Adrenal gland (tissue), 9 donors: ENCODE measurements at regions not wholly inside any gene's neighbourhood (a gene's known extent, or its start where the extent isn't known, plus 50 kb on each side); places are given as distances from the start of the nearest gene placed in this dataset.

ENCODE experiments used
- DNase-seq, 7 donors: peaks; one replicate each; pipeline ENCODE4 v3.0.0-alpha.2; 2019 to 2020
- H3K27ac ChIP-seq, 5 donors: fragments of 200-600 bp; sonication (generic) in 4 of 5; 1 replicate in 3 of 5; 2 replicates in 2 of 5; pipeline versions ENCODE4 v1.5.1 to v1.8.0; 2016 to 2020; ENCODE audit warnings: mild to moderate bottlenecking in 1 of 5
- H3K27me3 ChIP-seq: fragments of 200-600 bp; 2 replicates; pipeline ENCODE4 v1.8.0; 2021
- H3K36me3 ChIP-seq, 2 donors: fragments of 200-600 bp; replicated peaks in 1 of 2; 1 replicate in 1 of 2; 2 replicates in 1 of 2; pipeline versions ENCODE4 v1.5.1 to v1.8.0; 2018 to 2022
- H3K4me1 ChIP-seq, 2 donors: fragments of 200-600 bp; replicated peaks in 1 of 2; 1 replicate in 1 of 2; 2 replicates in 1 of 2; pipeline versions ENCODE4 v1.5.1 to v1.8.0; 2018 to 2021
- H3K4me3 ChIP-seq, 4 donors: fragments of 200-600 bp; sonication (generic) in 3 of 4; one replicate each; pipeline ENCODE4 v1.5.1; 2016 to 2018
- H3K9me3 ChIP-seq, 3 donors: fragments of 200-600 bp; sonication (generic) in 1 of 3; replicated peaks in 1 of 3; 1 replicate in 2 of 3; 2 replicates in 1 of 3; pipeline versions ENCODE4 v1.5.1 to v1.8.0; 2016 to 2021
- CTCF ChIP-seq, 6 experiments: fragments of 450-650 bp in 4 of 6; fragments of 200-600 bp in 2 of 6; sonication (generic) in 1 of 6; IDR thresholded peaks; 1 replicate in 5 of 6; 2 replicates in 1 of 6; pipeline versions ENCODE4 v1.5.1 to v1.8.0; 2016 to 2021; ENCODE audit warnings: antibody characterized with exemption in 6 of 6, mild to moderate bottlenecking in 2 of 6, moderate library complexity in 1 of 6
- POLR2A ChIP-seq, 2 donors: fragments of 450-650 bp; IDR thresholded peaks; one replicate each; pipeline ENCODE4 v1.6.1; 2017; ENCODE audit warnings: antibody characterized with exemption in 2 of 2, mild to moderate bottlenecking in 2 of 2, moderate library complexity in 1 of 2
- WGBS, 4 donors: extraction: QIAGEN DNeasy Blood & Tissue Kit in 2 of 4; methylation state at CpG; one replicate each; pipeline versions ENCODE4 v1.1.5 to v1.1.7; 2013 to 2017; 5-methylcytosine and 5-hydroxymethylcytosine counted together
- intact Hi-C, 2 donors: fragments of 100-400 bp; cut with DNase I; formaldehyde crosslinking; loops; one replicate each; pipeline versions ENCODE4 v1.14.1 to v1.15.0; 2022 to 2023
- donor health status: healthy with polysubstance abuse.
- donor health status: Bipolar disorder and iron deficiency.
- donor health status: DM: yes; HTN: yes; CAD: no.
- donor health status: DM: no; HTN: no; CAD: no.
- donor health status: DM: no; HTN: no; CAD: no.

- no peak for TF ChIP-seq POLR2A (IDR thresholded peaks at IDR 0.05)
- Histone ChIP-seq H3K9me3 (no peaks in the 10 kb centered on the region), H3K27me3 (no peaks in the 10 kb centered on the region), H3K36me3 (no peaks in the 10 kb centered on the region), H3K27ac (no peak overlapping the region), H3K4me3 (no peak overlapping the region), H3K4me1 (no peaks in the 10 kb centered on the region)
- intact Hi-C loops: no loop called here
- 87 to 93% (median 92%) methylated on average over 7 to 8 of the region's 8 CpGs for WGBS, 4 donors
- no peak for DNase-seq
Observed at GRCh38 chr16:47925811-47926460, 229.9 kb downstream of the ABCC12 start.

- DNase-seq: no peak
- intact Hi-C loops: no loop called here
- Histone ChIP-seq H3K27ac (no peak overlapping the region), H3K4me3 (no peak overlapping the region), H3K9me3 (no peaks in the 10 kb centered on the region), H3K36me3 (no peaks in the 10 kb centered on the region), H3K4me1 (no peaks in the 10 kb centered on the region), H3K27me3 (no peaks in the 10 kb centered on the region)
- no peak for TF ChIP-seq POLR2A (IDR thresholded peaks at IDR 0.05)
- TF ChIP-seq CTCF (IDR thresholded peaks at IDR 0.05): no peak
- 70 to 84% (median 79%) methylated on average over 2 of the region's 2 CpGs for WGBS, 4 donors
Observed at GRCh38 chr16:47924950-47925349, 230.8 kb downstream of the ABCC12 start.

GRCh38 chr16:47921535-47921934, 234.3 kb downstream of the ABCC12 start:
- DNase-seq: no peak
- Histone ChIP-seq H3K36me3 (no peaks in the 10 kb centered on the region), H3K27me3 (no peaks in the 10 kb centered on the region), H3K9me3 (no peaks in the 10 kb centered on the region), H3K4me3 (no peak overlapping the region), H3K27ac (no peak overlapping the region), H3K4me1 (no peaks in the 10 kb centered on the region)
- intact Hi-C loops: no loop called here
- WGBS, 4 donors: 44 to 59% (median 46%) methylated on average over 1 of the region's 1 CpG
- no peak for TF ChIP-seq CTCF (IDR thresholded peaks at IDR 0.05)
- TF ChIP-seq POLR2A (IDR thresholded peaks at IDR 0.05): no peak

GRCh38 chr16:47920709-47921108, 235.1 kb downstream of the ABCC12 start:
- no peak overlapping the region for H3K27ac ChIP-seq
- no peak for TF ChIP-seq POLR2A (IDR thresholded peaks at IDR 0.05)
- no peak for TF ChIP-seq CTCF (IDR thresholded peaks at IDR 0.05)
- DNase-seq: no peak
- no peak overlapping the region for H3K4me3 ChIP-seq
- no peaks in the 10 kb centered on the region for H3K36me3 ChIP-seq
- H3K4me1 ChIP-seq: no peaks in the 10 kb centered on the region
- no peaks in the 10 kb centered on the region for H3K9me3 ChIP-seq
- intact Hi-C loops: no loop called here
- H3K27me3 ChIP-seq: no peaks in the 10 kb centered on the region
- WGBS, 4 donors: 10 to 32% (median 25%) methylated on average over 1 of the region's 1 CpG

DNA sequence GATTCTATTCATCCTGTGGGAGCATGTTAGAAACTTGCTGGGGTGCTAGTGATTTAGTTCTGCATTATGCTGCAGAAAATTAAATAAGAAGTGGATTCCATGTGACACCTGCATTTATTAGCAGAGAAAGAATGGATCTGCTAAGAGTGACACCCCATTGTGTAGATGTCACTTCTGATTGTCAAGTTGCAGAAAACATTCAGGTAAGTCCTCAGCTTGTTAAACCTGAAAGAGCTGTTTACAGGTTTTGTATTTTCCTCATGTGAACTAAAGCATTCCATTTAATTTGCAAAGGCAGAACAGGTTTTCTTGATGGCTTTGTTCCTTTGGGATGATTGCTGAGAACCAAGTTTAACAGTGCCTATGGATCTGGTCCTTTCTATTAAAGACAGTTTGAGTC, 238.7 kb downstream of the ABCC12 start:
- Histone ChIP-seq H3K4me3 (no peak overlapping the region), H3K27me3 (no peaks in the 10 kb centered on the region), H3K4me1 (no peaks in the 10 kb centered on the region), H3K27ac (no peak overlapping the region), H3K9me3 (no peaks in the 10 kb centered on the region), H3K36me3 (no peaks in the 10 kb centered on the region)
- intact Hi-C loops: no loop called here
- DNase-seq: no peak
- TF ChIP-seq CTCF (IDR thresholded peaks at IDR 0.05): no peak
- TF ChIP-seq POLR2A (IDR thresholded peaks at IDR 0.05): no peak
